Endothelial cell of umbilical vein (primary cell): ENCODE measurements at regions not wholly inside any gene's neighbourhood (a gene's known extent, or its start where the extent isn't known, plus 50 kb on each side); places are given as distances from the start of the nearest gene placed in this dataset.
A peak's percentile ranks its signal among the peaks of the same experiment; 100 is the strongest.

Experiments used
- BruUV-seq: library from RNA; stranded (reverse); fragments of 400-500 nt; replicated peaks from 2 replicates; lab custom pipeline; 2021; lab: Mats Ljungman, UMichigan
- CTCF ChIA-PET: fragments of 300-600, 350-600 bp; sonication (Branson Sonifier 250); formaldehyde crosslinking; loops from one replicate; lab custom pipeline; 2021; ENCODE audit warnings: antibody characterized with exemption, inconsistent platforms; lab: Charles Lee
- POLR2A ChIA-PET: fragments of 300-600, 350-600 bp; sonication (Branson Sonifier 250); formaldehyde crosslinking; loops from one replicate; lab custom pipeline; 2021; ENCODE audit warnings: antibody characterized with exemption, inconsistent platforms; lab: Charles Lee
- DNase-seq: peaks from one replicate; pipeline ENCODE4 v3.0.0-alpha.2; 2011; ENCODE audit warnings: low read depth, low spot score
- FAIRE-seq: peaks from 2 replicates; lab custom pipeline; 2011; peaks lifted over from hg19 to GRCh38; lab: Jason Lieb, UNC
- H2AFZ ChIP-seq: 2 replicates; pipeline ENCODE4 v1.6.0; 2012; ENCODE audit warnings: low read depth, low read length, control low read depth, inconsistent platforms
- H3K27ac ChIP-seq: 2 replicates; pipeline ENCODE4 v1.5.1; 2011; ENCODE audit warnings: low read depth, mild to moderate bottlenecking, control low read depth, low read length, moderate library complexity; ENCODE audit not compliant: insufficient read depth
- H3K27me3 ChIP-seq, 2 experiments: 2 replicates each; pipeline versions ENCODE4 v1.6.0 to v1.6.1; 2011; ENCODE audit warnings: low read length in 2 of 2, mixed read lengths in 1 of 2; ENCODE audit not compliant: control insufficient read depth in 2 of 2, insufficient read depth in 2 of 2
- H3K36me3 ChIP-seq, 2 experiments: 2 replicates in 1 of 2; 3 replicates in 1 of 2; pipeline ENCODE4 v1.5.1; 2011; ENCODE audit warnings: low read length in 2 of 2, mild to moderate bottlenecking in 1 of 2, moderate library complexity in 1 of 2; ENCODE audit not compliant: control insufficient read depth in 2 of 2, insufficient read depth in 2 of 2; ENCODE audit errors: extremely low read depth in 1 of 2
- H3K4me1 ChIP-seq: 3 replicates; pipeline ENCODE4 v1.5.1; 2011; ENCODE audit warnings: mild to moderate bottlenecking, low read length; ENCODE audit not compliant: control insufficient read depth, insufficient read depth; ENCODE audit errors: extremely low read depth
- H3K4me2 ChIP-seq: 2 replicates; pipeline ENCODE4 v1.6.1; 2011; ENCODE audit warnings: low read length, control low read depth, mixed read lengths; ENCODE audit not compliant: insufficient read depth
- H3K4me3 ChIP-seq, 3 experiments: fragments of 200-600 bp in 1 of 3; sonication (generic), shearing (Covaris generic) in 1 of 3; replicated peaks in 1 of 3; 2 replicates each; pipeline ENCODE4 v1.5.1; 2011 to 2016; ENCODE audit warnings: control low read depth in 3 of 3, low read length in 3 of 3, mild to moderate bottlenecking in 2 of 3, inconsistent platforms in 1 of 3, low read depth in 1 of 3, moderate library complexity in 1 of 3; ENCODE audit not compliant: insufficient read depth in 1 of 3
- H3K79me2 ChIP-seq: 2 replicates; pipeline ENCODE4 v1.6.0; 2012; ENCODE audit warnings: low read length, inconsistent platforms; ENCODE audit not compliant: control insufficient read depth, insufficient read depth
- H3K9ac ChIP-seq: replicated peaks from 2 replicates; pipeline ENCODE3; 2011; ENCODE audit warnings: low read length, control low read depth; ENCODE audit not compliant: insufficient read depth; ENCODE audit errors: extremely low read depth
- H3K9me1 ChIP-seq: replicated peaks from 3 replicates; pipeline ENCODE4 v1.6.0; 2011; ENCODE audit warnings: mild to moderate bottlenecking, low read length; ENCODE audit not compliant: control insufficient read depth, insufficient read depth; ENCODE audit errors: extremely low read depth
- H3K9me3 ChIP-seq: replicated peaks from 2 replicates; pipeline ENCODE4 v1.5.1; 2012; ENCODE audit warnings: low read length, inconsistent platforms; ENCODE audit not compliant: control insufficient read depth, insufficient read depth
- H4K20me1 ChIP-seq: replicated peaks from 2 replicates; pipeline ENCODE3; 2011; ENCODE audit warnings: mild to moderate bottlenecking, low read length; ENCODE audit not compliant: control insufficient read depth, insufficient read depth; ENCODE audit errors: extremely low read depth
- EZH2 ChIP-seq: IDR thresholded peaks from 2 replicates; pipeline ENCODE4 v1.6.1; 2012; ENCODE audit warnings: borderline replicate concordance, low read depth, mild to moderate bottlenecking, moderate library complexity, low read length, inconsistent platforms; ENCODE audit not compliant: severe bottlenecking
- FOS ChIP-seq: IDR thresholded peaks from 2 replicates; pipeline ENCODE4 v1.6.1; 2011; ENCODE audit warnings: mild to moderate bottlenecking, low read length, moderate library complexity, borderline replicate concordance; ENCODE audit not compliant: insufficient read depth
- GATA2 ChIP-seq: IDR thresholded peaks from 2 replicates; pipeline ENCODE4 v1.7.0; 2011; ENCODE audit warnings: low read depth, mild to moderate bottlenecking, moderate library complexity, mixed read lengths, low read length; ENCODE audit not compliant: insufficient read length, insufficient read depth
- JUN ChIP-seq: IDR thresholded peaks from 2 replicates; pipeline ENCODE4 v1.6.1; 2011; ENCODE audit warnings: borderline replicate concordance, low read depth; ENCODE audit not compliant: insufficient read length, insufficient read depth
- MYC ChIP-seq: IDR thresholded peaks from one replicate; pipeline ENCODE4 v1.6.1; 2011; ENCODE audit warnings: mild to moderate bottlenecking, low read depth, low read length
- POLR2A ChIP-seq: IDR thresholded peaks from 2 replicates; pipeline ENCODE4 v1.6.1; 2012; ENCODE audit warnings: low read depth, mild to moderate bottlenecking, control low read depth, low read length
- POLR2AphosphoS5 ChIP-seq: IDR thresholded peaks from 2 replicates; pipeline ENCODE4 v1.6.1; 2012; ENCODE audit warnings: low read depth, mild to moderate bottlenecking, control low read depth, low read length, moderate library complexity; ENCODE audit not compliant: insufficient read depth
- dilution Hi-C: fragments of 300-500 bp; cut with MboI; formaldehyde crosslinking; loops from one replicate; pipeline ENCODE4 v1.15.0; 2019; ENCODE audit warnings: low sequenced_read_pairs; ENCODE audit not compliant: extremely low pct_ligation_motif_present
- intact Hi-C: fragments of 100-400 bp; cut with micrococcal nuclease; formaldehyde crosslinking; loops from one replicate; pipeline ENCODE4 v1.10.0; 2022
- TF ChIP-seq, protein P1 (sequence below), 2 donors: IDR thresholded peaks; 1 replicate in 1 of 2; 2 replicates in 1 of 2; pipeline ENCODE4 v1.5.1; 2011; ENCODE audit warnings: low read length in 2 of 2, mild to moderate bottlenecking in 2 of 2, moderate library complexity in 2 of 2, control low read depth in 1 of 2, inconsistent platforms in 1 of 2, low read depth in 1 of 2; ENCODE audit not compliant: insufficient read depth in 1 of 2; ENCODE audit errors: extremely low read depth in 1 of 2
- TF ChIP-seq, protein P2 (sequence below): IDR thresholded peaks from 2 replicates; pipeline ENCODE4 v1.6.1; 2011; ENCODE audit not compliant: insufficient read depth, insufficient read length

DNA sequence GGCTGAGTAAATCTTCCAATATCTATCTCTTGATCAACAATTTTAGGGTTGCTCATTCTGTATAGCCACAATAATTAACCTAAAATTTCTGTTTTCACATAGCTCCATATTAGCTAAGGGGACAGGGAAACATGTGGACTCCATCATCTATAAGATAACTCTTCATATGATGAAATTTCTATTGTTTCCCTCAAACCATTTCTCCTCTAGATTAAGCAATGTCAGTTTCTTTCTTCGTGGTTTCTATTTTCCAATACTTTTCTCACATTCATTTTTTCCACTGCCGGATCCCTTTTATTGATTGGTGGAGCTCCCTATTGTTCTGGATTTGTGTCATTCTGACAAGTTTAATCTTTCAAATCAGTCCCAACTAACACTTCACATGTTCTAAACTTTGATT is 1221.3 kb upstream of the ZEB2 start:
- Histone ChIP-seq H3K4me1 (peaks cover 28% of the 10 kb centered on the region), H3K36me3 (no peaks in the 10 kb centered on the region), H3K9ac (no peak overlapping the region), H2AFZ (no peak overlapping the region), H3K79me2 (no peaks in the 10 kb centered on the region), H3K9me1 (no peaks in the 10 kb centered on the region), H3K4me2 (no peak overlapping the region), H3K27ac (no peak overlapping the region), H3K4me3 (no peak overlapping the region), H3K27me3 (no peaks in the 10 kb centered on the region), H3K9me3 (no peaks in the 10 kb centered on the region), H4K20me1 (no peaks in the 10 kb centered on the region)
- dilution Hi-C loops (no loop called here), intact Hi-C loops (no loop called here)
- no peak for TF ChIP-seq JUN
- no TSS peak for BruUV-seq
- FAIRE-seq (no peak), DNase-seq (no peak)
- ChIA-PET POLR2A (no interaction called here), CTCF (interaction anchor here (1.8 kb wide), 1 partner anchor 11 kb away, joined by 9 read pairs; no protein-coding TSS in a partner anchor)

DNA sequence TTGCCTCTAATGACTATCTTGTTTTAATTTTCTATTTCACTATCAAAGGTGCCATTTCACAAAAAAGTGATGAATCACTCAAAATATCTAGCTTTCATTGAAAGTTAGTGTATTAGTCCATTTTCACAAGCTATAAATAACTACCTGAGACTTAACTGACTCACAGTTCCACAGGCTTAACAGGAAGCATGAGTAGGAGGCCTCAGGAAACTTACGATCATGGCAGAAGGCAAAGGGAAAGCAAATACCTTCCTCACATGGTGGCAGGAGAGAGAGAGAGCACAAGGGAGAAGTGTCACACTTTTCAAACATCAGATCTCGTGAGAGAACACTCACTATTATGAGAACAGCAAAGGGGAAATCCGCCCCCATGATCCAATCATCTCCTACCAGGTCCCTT is 1220.4 kb upstream of the ZEB2 start:
- FAIRE-seq (peak; percentile 62), DNase-seq (peak; percentile 66)
- Histone ChIP-seq H3K9me1 (no peaks in the 10 kb centered on the region), H3K36me3 (no peaks in the 10 kb centered on the region), H3K79me2 (no peaks in the 10 kb centered on the region), H3K27me3 (no peaks in the 10 kb centered on the region), H3K4me2 (no peak overlapping the region), H3K9me3 (no peaks in the 10 kb centered on the region), H3K9ac (no peak overlapping the region), H3K27ac (peak overlapping the region; percentile 59), H3K4me1 (peaks cover 25% of the 10 kb centered on the region), H3K4me3 (no peak overlapping the region), H4K20me1 (no peaks in the 10 kb centered on the region), H2AFZ (peak overlapping the region; percentile 76)
- dilution Hi-C loops (no loop called here), intact Hi-C loops (no loop called here)
- CTCF ChIA-PET: interaction anchor here (0.9 kb wide), 1 partner anchor 12 kb away, joined by 3 read pairs; no protein-coding TSS in a partner anchor
- TF ChIP-seq EZH2: no peak
- TF ChIP-seq, protein P1, sequence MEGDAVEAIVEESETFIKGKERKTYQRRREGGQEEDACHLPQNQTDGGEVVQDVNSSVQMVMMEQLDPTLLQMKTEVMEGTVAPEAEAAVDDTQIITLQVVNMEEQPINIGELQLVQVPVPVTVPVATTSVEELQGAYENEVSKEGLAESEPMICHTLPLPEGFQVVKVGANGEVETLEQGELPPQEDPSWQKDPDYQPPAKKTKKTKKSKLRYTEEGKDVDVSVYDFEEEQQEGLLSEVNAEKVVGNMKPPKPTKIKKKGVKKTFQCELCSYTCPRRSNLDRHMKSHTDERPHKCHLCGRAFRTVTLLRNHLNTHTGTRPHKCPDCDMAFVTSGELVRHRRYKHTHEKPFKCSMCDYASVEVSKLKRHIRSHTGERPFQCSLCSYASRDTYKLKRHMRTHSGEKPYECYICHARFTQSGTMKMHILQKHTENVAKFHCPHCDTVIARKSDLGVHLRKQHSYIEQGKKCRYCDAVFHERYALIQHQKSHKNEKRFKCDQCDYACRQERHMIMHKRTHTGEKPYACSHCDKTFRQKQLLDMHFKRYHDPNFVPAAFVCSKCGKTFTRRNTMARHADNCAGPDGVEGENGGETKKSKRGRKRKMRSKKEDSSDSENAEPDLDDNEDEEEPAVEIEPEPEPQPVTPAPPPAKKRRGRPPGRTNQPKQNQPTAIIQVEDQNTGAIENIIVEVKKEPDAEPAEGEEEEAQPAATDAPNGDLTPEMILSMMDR (IDR thresholded peaks at IDR 0.05; ENCODE audit: extremely low read depth in 1 of 2, insufficient read depth in 1 of 2, low read depth in 1 of 2, low read length in 2 of 2): no peak
- TF ChIP-seq MYC: no peak
- TF ChIP-seq POLR2AphosphoS5: peak; percentile 63
- TF ChIP-seq GATA2: peak; percentile 67
- TF ChIP-seq FOS: peak; percentile 94
- TF ChIP-seq, protein P2, sequence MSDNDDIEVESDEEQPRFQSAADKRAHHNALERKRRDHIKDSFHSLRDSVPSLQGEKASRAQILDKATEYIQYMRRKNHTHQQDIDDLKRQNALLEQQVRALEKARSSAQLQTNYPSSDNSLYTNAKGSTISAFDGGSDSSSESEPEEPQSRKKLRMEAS: no peak
- peak; percentile 80 for TF ChIP-seq JUN
- no peak for TF ChIP-seq POLR2A
- BruUV-seq: no TSS peak
- POLR2A ChIA-PET: no interaction called here
